HEK293 (cell line): ENCODE measurements at regions not wholly inside any gene's neighbourhood (a gene's known extent, or its start where the extent isn't known, plus 50 kb on each side); places are given as distances from the start of the nearest gene placed in this dataset.

Experiments
- CTCF ChIP-seq: fragments of 450-650 bp; formaldehyde crosslinking; IDR thresholded peaks from 2 replicates; pipeline ENCODE4 v1.5.1; 2016; ENCODE audit warnings: missing biosample characterization, missing genetic modification characterization
- MZF1 ChIP-seq: fragments of 450-650 bp; formaldehyde crosslinking; IDR thresholded peaks from 2 replicates; pipeline ENCODE4 v1.5.1; 2017; ENCODE audit warnings: missing biosample characterization, missing genetic modification characterization, borderline replicate concordance
- ZBTB26 ChIP-seq: fragments of 450-650 bp; formaldehyde crosslinking; optimal IDR thresholded peaks from 2 replicates; pipeline ENCODE3; 2016; ENCODE audit warnings: missing biosample characterization, mild to moderate bottlenecking, missing genetic modification characterization
- ZBTB8A ChIP-seq: fragments of 450-650 bp; formaldehyde crosslinking; IDR thresholded peaks from 2 replicates; pipeline ENCODE4 v1.5.1; 2016; ENCODE audit warnings: missing biosample characterization, missing genetic modification characterization
- ZNF785 ChIP-seq: fragments of 450-650 bp; formaldehyde crosslinking; IDR thresholded peaks from 2 replicates; pipeline ENCODE4 v1.5.1; 2016; ENCODE audit warnings: missing biosample characterization, missing genetic modification characterization

GRCh38 chr5:167311340-167311739 is 980.1 kb upstream of the WWC1 start:
- no peak for TF ChIP-seq CTCF (tag by site-specific recombination)
- no peak for TF ChIP-seq ZBTB8A (tag by site-specific recombination)
- no peak for TF ChIP-seq MZF1 (tag by site-specific recombination)
- no peak for TF ChIP-seq ZNF785 (tag by site-specific recombination)
- TF ChIP-seq ZBTB26, result no peak
